ENCODE measurements at regions not wholly inside any gene's neighbourhood (a gene's known extent, or its start where the extent isn't known, plus 50 kb on each side); places are given as distances from the start of the nearest gene placed in this dataset.

DNA sequence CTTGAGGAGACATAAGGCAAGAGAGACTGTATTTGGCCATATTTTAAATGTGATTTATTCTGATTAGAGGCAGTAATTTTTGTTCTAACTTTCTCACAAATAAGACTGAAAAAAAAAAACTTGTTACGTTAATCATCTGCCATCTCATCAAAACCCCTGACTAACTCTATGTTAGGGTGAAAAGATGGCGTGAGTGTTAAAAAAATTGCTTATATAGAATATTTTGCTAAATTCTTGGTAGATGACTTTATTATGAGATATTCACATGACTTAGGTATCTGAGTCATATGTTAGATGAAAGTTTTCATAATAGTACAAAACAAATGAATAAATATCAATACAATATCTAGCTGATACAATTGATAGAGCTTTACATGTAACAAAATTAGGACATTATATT is 1508.7 kb upstream of the TMEFF2 start:
- POLR2A ChIA-PET: no interaction called here
- H3K36me3 ChIP-seq (ENCODE audit: control insufficient read depth in 1 of 2, insufficient read depth in 2 of 2, low read length in 2 of 2): no peaks in the 10 kb centered on the region
- BruUV-seq (replicated peaks): no TSS peak
- no peaks in the 10 kb centered on the region for H3K9me2 ChIP-seq (ENCODE audit: insufficient read depth)
- no peak for TF ChIP-seq FOSL1 (IDR thresholded peaks at IDR 0.05; ENCODE audit: low read depth)
- no peak for TF ChIP-seq SP1 (IDR thresholded peaks at IDR 0.05; ENCODE audit: low read depth)
- TF ChIP-seq SRF (IDR thresholded peaks at IDR 0.05; ENCODE audit: low read depth): no peak
- TF ChIP-seq, protein P1, sequence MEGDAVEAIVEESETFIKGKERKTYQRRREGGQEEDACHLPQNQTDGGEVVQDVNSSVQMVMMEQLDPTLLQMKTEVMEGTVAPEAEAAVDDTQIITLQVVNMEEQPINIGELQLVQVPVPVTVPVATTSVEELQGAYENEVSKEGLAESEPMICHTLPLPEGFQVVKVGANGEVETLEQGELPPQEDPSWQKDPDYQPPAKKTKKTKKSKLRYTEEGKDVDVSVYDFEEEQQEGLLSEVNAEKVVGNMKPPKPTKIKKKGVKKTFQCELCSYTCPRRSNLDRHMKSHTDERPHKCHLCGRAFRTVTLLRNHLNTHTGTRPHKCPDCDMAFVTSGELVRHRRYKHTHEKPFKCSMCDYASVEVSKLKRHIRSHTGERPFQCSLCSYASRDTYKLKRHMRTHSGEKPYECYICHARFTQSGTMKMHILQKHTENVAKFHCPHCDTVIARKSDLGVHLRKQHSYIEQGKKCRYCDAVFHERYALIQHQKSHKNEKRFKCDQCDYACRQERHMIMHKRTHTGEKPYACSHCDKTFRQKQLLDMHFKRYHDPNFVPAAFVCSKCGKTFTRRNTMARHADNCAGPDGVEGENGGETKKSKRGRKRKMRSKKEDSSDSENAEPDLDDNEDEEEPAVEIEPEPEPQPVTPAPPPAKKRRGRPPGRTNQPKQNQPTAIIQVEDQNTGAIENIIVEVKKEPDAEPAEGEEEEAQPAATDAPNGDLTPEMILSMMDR (IDR thresholded peaks at IDR 0.05 in 2 of 3, conservative IDR thresholded peaks at IDR 0.05 in 1 of 3; ENCODE audit: borderline replicate concordance in 1 of 3, insufficient read depth in 1 of 3, low read depth in 2 of 3, low read length in 2 of 3): no peak
- no peak for TF ChIP-seq POLR2A (IDR thresholded peaks at IDR 0.05; ENCODE audit: borderline replicate concordance, extremely low read depth, insufficient read depth, insufficient read length)
- no peak for TF ChIP-seq RAD21 (IDR thresholded peaks at IDR 0.05; ENCODE audit: low read depth)
- TF ChIP-seq, protein P2, sequence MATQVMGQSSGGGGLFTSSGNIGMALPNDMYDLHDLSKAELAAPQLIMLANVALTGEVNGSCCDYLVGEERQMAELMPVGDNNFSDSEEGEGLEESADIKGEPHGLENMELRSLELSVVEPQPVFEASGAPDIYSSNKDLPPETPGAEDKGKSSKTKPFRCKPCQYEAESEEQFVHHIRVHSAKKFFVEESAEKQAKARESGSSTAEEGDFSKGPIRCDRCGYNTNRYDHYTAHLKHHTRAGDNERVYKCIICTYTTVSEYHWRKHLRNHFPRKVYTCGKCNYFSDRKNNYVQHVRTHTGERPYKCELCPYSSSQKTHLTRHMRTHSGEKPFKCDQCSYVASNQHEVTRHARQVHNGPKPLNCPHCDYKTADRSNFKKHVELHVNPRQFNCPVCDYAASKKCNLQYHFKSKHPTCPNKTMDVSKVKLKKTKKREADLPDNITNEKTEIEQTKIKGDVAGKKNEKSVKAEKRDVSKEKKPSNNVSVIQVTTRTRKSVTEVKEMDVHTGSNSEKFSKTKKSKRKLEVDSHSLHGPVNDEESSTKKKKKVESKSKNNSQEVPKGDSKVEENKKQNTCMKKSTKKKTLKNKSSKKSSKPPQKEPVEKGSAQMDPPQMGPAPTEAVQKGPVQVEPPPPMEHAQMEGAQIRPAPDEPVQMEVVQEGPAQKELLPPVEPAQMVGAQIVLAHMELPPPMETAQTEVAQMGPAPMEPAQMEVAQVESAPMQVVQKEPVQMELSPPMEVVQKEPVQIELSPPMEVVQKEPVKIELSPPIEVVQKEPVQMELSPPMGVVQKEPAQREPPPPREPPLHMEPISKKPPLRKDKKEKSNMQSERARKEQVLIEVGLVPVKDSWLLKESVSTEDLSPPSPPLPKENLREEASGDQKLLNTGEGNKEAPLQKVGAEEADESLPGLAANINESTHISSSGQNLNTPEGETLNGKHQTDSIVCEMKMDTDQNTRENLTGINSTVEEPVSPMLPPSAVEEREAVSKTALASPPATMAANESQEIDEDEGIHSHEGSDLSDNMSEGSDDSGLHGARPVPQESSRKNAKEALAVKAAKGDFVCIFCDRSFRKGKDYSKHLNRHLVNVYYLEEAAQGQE (IDR thresholded peaks at IDR 0.05; ENCODE audit: low read depth): no peak
- TF ChIP-seq, protein P3, sequence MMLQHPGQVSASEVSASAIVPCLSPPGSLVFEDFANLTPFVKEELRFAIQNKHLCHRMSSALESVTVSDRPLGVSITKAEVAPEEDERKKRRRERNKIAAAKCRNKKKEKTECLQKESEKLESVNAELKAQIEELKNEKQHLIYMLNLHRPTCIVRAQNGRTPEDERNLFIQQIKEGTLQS (IDR thresholded peaks at IDR 0.05): no peak
- no peak for TF ChIP-seq TCF7L2 (IDR thresholded peaks at IDR 0.05; ENCODE audit: borderline replicate concordance, extremely low read depth, insufficient read depth, insufficient read length)
- TF ChIP-seq EZH2phosphoT487 (IDR thresholded peaks at IDR 0.05; ENCODE audit: borderline replicate concordance): no peak
- no peak for TF ChIP-seq ZNF274 (IDR thresholded peaks at IDR 0.05; ENCODE audit: low read depth, low read length)
- TF ChIP-seq JUND (IDR thresholded peaks at IDR 0.05): no peak
- no peak for TF ChIP-seq EZH2 (IDR thresholded peaks at IDR 0.05)
- no peak for TF ChIP-seq CBX3 (IDR thresholded peaks at IDR 0.05; ENCODE audit: low read depth)
- no peak for TF ChIP-seq CEBPB (IDR thresholded peaks at IDR 0.05; ENCODE audit: low read depth)
- TF ChIP-seq YY1 (IDR thresholded peaks at IDR 0.05; ENCODE audit: extremely low read depth, insufficient replicate concordance, low read depth, low read length): no peak
- TF ChIP-seq, protein P4, sequence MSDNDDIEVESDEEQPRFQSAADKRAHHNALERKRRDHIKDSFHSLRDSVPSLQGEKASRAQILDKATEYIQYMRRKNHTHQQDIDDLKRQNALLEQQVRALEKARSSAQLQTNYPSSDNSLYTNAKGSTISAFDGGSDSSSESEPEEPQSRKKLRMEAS (IDR thresholded peaks at IDR 0.05): no peak
- no peak for TF ChIP-seq ZFX (IDR thresholded peaks at IDR 0.05)
- intact Hi-C loops (cut with micrococcal nuclease): no loop called here
- H3K4me2 ChIP-seq (ENCODE audit: low read length): no peak overlapping the region
- H3K9me3 ChIP-seq (ENCODE audit: control insufficient read depth in 1 of 2, insufficient read depth in 1 of 2, low read depth in 1 of 2, low read length in 2 of 2): no peaks in the 10 kb centered on the region
- CTCF ChIA-PET: interaction anchor here (1.1 kb wide), 1 partner anchor 12 kb away, joined by 3 read pairs; no protein-coding TSS in a partner anchor
- ATAC-seq (no peak), DNase-seq (ENCODE audit: low read depth, low spot score) (no peak)
- no peaks in the 10 kb centered on the region for H3K27me3 ChIP-seq (ENCODE audit: insufficient read depth, low read length)
- no peaks in the 10 kb centered on the region for H3K79me2 ChIP-seq (ENCODE audit: insufficient read depth, low read length)
- RAD21 ChIA-PET (ENCODE audit: low non-redundant PET in 1 of 2, low total read pairs in 2 of 2, uncharacterized antibody in 2 of 2, unreplicated experiment in 2 of 2): no interaction called here
- H3K4me3 ChIP-seq (replicated peaks in 1 of 2; ENCODE audit: low read depth in 1 of 2, low read length in 2 of 2): no peak overlapping the region
- no peaks in the 10 kb centered on the region for H3K4me1 ChIP-seq (ENCODE audit: control insufficient read depth in 1 of 2, insufficient read depth in 2 of 2, low read length in 2 of 2)
- no peak overlapping the region for H3K27ac ChIP-seq (ENCODE audit: low read depth, low read length)
- H3K9ac ChIP-seq (ENCODE audit: low read length): no peak overlapping the region
- no peaks in the 10 kb centered on the region for H4K20me1 ChIP-seq (ENCODE audit: insufficient read depth)
- no peak overlapping the region for H2AFZ ChIP-seq (ENCODE audit: low read depth, low read length, poor library complexity, severe bottlenecking)

Data from HCT116 (cell line).